ENCODE measurements at regions not wholly inside any gene's neighbourhood (a gene's known extent, or its start where the extent isn't known, plus 50 kb on each side); places are given as distances from the start of the nearest gene placed in this dataset.

DNA sequence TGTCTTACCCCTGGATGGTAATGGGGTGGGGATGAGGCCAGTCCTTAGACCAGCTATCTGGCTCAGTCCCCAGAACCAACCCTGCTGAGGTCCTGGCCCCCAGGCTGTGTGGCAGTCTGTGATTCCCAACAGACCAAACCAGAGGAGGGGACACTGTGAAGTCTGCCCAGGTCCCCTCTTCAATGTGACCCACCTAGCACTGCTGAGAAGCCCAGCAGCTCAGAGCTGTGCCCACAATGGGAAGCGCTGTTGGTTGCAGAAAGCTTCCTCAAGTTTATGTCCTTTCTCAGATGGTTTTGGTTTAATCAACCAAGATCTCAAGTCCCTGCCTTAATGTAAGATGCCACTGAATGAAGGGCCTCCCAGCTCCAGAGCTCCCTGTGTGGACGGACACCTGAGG lies 114.7 kb upstream of the IGLL5 start:
- no peak for TF ChIP-seq POLR2A (IDR thresholded peaks at IDR 0.05)
- TF ChIP-seq, protein P1, sequence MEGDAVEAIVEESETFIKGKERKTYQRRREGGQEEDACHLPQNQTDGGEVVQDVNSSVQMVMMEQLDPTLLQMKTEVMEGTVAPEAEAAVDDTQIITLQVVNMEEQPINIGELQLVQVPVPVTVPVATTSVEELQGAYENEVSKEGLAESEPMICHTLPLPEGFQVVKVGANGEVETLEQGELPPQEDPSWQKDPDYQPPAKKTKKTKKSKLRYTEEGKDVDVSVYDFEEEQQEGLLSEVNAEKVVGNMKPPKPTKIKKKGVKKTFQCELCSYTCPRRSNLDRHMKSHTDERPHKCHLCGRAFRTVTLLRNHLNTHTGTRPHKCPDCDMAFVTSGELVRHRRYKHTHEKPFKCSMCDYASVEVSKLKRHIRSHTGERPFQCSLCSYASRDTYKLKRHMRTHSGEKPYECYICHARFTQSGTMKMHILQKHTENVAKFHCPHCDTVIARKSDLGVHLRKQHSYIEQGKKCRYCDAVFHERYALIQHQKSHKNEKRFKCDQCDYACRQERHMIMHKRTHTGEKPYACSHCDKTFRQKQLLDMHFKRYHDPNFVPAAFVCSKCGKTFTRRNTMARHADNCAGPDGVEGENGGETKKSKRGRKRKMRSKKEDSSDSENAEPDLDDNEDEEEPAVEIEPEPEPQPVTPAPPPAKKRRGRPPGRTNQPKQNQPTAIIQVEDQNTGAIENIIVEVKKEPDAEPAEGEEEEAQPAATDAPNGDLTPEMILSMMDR (IDR thresholded peaks at IDR 0.05), result no peak
